ENCODE measurements at regions not wholly inside any gene's neighbourhood (a gene's known extent, or its start where the extent isn't known, plus 50 kb on each side); places are given as distances from the start of the nearest gene placed in this dataset.

DNA sequence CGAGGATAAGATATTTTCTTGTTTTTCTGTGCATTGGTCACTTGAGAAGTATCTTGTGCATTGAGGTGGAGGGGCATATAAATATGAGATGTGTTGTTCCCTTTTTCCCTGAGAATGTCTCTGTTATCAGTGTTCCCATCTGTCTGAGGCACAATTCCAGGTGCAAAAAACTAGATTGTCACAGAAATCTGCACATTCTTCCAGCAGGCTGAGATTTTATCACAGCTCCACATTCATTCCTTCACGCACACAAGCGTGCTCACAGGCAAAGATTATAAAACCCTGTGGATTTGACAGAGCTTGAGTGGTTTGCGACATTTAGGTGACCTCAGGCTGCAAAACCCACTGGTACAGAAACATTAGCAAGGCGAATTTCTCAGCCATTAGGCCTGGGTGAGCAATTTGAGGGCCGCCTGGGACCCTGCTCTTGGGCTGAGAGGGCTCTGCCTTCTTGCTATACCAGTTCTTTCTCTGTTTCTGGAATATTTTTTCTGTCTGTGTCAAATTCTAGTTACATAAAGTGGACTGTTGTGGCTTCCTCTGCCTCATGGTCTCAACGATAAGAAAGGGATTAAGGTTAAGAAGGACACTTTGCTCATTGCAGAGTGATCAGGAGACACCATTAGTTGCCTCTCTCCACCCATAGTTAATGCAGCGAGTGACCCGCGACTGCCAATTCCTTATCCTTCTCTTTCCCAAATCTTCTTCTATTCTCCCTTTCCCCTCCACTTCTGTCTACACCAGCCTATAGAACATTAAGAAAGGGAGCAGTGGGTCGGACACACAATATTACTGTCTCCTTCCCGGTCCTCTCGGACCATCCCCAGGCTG lies 86.7 kb upstream of the C1QTNF7 start:
- DNase-seq = no peak

DNA sequence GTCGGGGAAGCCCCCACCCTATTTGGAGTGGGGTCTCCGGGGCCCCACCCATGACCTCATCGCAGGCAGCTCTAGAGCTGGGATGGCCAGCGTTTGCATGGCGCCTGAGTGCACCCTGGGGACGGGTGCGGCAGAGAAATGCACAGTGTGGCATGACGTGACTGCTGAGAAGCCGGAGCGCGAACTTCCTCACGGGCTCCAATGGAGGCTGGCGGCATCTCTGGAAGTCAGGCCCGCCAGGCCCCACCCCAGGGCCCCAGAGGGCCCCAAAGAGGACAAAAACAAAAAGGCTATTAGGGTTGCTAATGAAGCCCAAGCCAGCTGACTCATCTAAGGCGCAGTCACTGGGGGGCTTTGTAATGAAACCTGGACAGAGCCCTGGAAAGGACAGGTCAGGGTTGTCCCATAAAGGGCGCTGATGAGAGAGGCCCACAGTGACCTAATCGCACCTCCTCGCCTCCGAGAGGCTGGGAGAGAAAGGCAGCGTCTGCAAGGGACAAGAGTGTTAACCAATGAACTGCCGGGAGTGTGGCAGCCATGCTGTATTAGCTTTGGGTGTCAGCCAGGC lies 86.0 kb upstream of the C1QTNF7 start:
- no peak for DNase-seq

DNA sequence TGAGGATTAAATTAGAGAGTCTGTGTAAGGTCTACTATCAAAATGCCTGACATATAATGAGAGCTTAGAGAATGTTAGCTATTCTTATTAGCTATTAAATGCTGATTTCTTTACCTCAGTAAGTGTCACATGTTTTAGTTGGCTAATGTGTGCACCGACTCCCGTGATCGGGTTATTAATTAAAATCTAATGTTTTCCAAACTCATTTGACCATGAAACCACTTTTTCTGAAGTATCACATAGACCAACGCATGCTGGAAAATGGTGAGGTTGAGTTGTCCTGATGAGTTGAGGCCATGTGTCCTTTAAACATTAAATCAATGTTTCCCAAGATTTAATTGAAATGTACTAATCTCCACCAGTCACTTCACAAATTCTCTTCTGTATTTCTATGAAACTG lies 84.8 kb upstream of the C1QTNF7 start:
- DNase-seq = no peak

DNA sequence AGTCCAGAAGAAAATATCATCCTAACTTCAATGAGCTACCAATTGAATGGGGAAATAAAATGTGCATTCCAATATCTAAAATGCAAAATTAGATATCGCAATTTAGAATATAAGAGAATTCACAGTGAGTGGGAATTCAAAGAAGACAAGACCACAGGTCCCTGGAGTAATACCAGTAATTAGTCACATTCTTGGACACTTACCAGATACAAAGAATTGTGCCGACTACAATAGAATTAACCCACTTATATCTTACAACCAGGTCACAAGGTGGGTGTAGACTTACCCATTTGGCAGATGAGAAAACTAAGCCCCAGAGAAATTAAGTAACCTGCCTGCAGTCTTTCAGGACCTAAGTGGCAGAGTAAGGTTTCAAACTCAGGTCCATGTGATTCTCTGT lies 84.3 kb upstream of the C1QTNF7 start:
- no peak for DNase-seq

DNA sequence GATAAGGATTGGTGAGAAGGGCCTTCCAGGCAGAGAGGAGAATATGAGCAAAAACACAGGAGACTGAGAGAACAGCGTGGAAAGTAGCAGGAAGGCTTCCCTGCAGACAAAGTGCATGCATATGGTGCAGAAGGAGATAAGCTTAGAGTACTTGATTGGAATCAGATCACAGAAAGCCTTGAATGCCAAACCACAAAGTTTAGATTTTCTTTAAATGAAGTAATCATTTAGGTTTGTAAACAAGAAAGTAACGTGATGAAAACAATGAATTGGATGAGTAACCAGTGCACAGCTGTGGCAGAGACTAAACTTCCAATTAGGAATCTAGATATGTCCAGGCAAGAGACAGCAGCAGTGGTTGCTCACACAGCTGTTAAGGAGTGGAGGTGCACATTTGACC lies 83.8 kb upstream of the C1QTNF7 start:
- DNase-seq = no peak

DNA sequence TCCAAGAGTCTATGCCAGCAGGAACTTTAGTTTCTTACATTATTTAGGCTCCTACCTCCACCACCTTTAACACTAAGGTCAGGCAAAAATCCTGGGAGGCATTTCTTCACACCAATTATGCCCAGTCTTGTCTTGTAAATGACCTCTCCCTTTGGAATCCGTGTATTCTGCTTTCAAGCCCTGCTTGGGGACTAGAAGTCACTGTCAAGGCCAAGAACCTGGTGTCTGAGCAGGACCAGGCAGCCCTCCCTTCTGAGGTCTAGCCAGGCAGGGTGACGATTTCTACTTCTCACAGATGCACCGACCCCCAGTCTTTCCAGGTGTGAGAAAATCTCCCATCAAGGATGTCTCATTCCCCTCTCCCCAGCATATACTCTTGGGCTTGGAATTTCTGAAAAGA lies 82.7 kb upstream of the C1QTNF7 start:
- no peak for DNase-seq

DNA sequence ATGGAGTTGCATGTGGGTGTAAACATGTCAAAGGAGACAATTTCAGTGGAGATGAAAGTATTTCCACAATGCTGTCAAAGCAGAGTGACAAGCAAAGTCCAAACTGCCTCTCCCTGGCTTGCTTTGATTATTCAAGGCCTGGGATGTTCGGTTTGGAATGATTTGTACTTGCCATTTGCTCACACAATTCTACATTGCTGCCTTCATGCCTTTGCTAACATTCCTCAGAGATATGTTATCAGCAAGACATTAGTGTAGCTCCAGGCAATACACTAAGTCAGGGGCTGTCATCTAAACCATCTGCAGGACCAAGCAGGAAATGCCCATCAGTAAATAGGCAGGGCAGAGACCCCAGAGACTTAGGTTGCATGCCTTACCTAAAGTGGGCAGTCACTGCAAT lies 79.6 kb upstream of the C1QTNF7 start:
- DNase-seq = no peak

DNA sequence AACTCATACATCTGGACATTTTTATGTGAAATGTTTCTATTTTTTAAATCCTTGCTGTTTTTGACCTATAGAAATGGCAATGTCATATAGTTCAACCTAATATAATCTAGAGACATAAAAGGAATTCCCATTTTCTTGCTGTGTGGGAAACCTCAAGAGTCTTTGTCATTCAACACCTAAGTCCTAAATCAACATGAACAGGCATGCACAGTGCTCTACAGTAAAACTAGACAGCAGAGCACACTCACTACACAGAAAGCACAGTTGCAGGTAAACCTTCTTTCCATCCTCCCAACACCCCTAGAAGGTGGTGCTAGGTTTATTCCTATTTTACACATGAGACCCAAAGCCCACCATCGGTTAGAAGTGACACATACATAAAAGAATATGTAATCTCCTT lies 79.1 kb upstream of the C1QTNF7 start:
- no peak for DNase-seq

DNA sequence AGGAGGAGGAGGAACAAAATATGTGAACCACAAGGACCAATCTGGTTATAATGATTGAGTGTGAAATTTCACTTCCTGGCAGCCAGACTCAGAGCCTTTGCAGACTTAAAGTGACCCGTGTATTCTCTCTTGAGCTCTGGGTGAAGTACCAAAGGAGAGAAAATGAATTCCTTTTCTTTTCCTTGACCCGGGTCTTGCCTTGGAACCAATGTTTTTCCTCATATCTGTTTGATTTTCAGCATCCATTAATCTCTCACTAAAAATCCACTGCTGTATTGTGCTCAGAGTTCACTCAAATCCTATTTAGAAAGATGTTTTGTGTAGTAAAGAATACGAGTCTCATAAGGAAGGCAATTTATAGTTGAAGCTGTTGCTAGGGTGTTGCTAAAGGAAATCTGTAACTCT lies 78.3 kb upstream of the C1QTNF7 start:
- DNase-seq = no peak

DNA sequence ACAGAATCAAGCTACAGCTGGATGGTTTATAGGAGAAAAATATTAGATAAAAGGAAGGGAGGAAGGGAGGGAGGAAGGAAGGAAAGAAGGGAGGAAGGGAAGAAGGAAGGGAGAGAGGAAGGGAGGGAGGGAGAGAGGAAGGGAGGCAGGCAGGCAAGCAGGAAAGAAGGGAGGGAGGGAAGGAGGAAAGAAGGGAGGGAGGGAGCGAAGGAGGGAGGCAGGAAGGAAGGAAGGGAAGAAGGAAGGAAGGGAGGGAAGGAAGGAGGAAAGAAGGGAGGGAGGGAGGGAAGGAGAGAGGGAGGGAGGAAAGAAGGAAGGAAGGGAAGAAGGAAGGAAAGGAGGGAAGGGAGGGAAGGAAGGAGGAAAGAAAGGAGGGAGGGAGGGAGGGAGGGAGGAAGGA lies 77.9 kb upstream of the C1QTNF7 start:
- DNase-seq = no peak

DNA sequence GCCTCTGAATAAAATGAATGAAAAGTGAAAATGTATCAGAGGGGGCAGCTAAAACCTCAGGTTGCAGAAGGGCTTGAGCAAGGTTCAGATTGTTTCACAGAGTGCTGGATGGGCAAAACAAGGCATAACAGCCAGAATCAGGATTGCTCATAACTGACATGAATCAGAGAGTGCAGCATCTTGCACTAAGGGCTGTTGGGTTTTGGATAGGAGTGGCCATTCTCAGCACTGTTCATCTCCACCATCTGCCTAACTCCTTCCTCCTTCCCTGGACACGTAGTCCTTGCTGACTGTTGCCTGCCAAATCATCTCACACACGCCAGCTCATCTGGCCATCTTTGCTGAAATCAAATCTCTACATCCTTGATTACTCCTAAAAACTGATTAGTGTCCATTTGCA lies 75.3 kb upstream of the C1QTNF7 start:
- DNase-seq = no peak

DNA sequence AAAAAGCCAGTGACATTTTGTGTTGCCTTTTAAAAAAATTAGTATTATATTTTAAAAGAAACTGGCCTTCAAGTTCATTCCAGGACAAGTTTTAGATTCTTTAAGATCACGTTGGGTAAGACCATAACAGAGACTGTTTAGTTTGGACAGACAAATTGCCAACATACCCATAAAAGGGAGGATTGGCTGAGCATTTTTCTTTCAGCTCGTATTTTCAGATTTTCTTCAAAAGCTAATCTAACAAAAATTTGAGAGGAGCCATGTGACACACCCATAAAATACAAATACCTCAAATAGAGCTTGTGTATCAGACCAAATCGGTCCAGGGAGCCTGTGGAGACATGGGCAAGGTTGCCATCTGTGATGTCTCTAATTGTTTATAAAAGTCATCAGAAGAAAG lies 74.6 kb upstream of the C1QTNF7 start:
- no peak for DNase-seq

DNA sequence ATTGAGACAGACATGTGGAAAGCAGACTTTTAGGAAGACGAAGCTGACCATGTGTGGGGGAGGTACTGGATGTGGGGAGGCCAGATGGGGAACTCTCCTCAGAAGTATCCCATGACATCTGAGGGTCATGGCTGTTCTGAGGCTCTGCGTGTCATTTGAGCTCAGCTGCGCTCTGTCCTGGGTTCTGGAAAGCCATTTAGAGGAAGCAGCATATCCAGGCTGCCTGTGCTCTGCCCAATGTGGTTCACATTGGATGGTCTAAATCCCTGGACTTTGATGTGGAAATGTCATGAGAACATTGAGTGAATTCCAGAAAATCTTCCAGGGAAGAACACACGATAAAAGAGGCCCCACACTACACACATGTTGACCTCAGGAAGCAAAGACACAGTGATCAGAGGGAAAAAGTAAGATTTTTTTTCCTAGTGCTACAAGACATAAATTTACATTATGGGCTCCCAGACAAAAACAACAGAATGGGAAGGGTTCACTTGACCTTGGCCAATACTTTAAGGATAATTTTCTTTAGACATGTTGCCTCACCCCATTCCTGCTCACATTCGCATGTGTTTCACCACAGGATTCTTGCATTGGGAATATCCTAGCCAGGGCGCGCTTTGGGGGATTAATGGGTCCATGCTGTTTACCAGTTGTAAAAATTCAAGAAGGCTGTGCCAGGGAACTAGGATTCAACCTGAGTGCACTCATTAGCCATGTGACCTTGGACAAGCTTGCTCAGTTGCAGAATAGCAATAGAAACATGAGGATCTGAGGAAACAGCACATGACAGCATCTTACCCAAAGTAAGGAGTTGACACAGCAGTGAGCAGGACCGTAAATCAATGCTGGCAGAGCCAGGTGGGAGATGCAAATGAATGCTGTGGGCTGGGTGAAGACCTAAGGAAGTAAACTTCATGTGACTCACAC lies 73.2 kb upstream of the C1QTNF7 start:
- DNase-seq = no peak

DNA sequence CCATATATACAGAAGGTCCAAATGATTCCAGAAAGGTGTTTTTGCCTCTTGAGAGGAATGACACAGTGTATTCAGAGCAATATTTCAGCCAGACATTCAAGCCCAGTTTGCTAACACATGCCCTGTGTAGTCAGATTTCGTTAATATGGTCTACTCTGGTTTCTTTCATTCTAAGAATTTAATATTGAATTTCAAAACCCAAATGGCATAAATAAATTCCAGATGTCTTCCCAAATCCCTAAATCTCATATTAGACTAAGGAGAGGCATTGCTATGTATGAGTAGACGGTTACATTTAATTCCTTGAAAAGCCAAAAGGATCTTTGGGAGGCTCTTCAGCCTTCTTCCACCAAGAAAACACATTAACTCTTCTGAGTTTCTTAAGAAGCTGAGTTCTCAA lies 66.3 kb upstream of the C1QTNF7 start:
- no peak for DNase-seq

DNA sequence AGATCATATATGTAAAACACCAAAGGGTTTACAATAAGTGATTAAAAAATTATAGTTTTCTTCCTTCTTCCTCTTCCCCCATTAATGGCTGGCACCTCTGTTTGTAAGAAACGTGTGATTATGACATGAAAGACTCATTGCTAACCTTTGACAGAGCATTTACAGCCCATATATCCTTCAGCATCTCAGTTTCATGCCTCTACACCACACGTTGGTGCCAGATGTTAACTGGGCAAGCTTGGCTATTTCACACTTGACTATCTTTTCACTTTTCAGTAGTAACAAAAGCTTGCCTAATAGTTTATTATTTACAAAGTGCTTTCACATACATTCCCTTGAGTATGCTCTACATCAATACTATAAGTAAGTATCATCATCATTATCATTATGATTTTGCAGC lies 65.3 kb upstream of the C1QTNF7 start:
- DNase-seq = no peak

DNA sequence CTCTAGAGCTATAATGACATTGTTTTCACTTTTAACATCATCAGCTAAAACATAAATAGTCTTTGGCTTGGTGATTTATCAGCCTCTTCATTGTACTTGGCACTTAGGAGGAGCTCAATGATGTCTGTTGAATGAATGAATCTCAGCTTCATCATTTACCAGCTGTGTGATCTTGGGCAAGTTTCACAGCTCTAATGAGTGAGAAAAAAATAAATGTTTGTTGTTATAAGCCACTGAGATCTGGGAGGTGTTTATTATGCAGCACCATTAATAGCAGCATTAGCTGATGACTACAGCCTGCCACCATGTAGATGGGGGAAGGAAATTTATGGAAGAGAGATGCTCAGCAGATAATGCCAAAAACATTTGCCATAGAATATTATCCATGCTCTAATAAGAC lies 63.6 kb upstream of the C1QTNF7 start:
- DNase-seq = no peak

DNA sequence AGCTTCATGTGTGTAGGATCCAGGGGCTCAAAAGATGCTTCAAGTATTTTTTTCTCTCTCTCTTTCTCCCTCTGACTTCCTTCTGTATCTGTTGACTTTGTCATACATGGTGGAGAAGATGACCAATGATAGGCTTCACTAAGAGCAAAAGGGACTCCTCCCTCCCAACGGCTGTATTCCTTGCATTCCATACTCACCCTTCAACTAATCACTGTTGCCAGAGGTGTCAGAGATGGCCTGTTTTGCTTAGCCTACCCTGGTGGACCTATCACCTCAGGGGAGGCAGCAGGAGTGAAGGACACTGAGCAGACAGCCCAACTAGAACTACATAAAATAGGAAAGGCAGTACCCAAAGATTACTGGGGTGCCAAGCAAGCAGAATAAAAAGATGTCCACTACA lies 62.2 kb upstream of the C1QTNF7 start:
- no peak for DNase-seq

DNA sequence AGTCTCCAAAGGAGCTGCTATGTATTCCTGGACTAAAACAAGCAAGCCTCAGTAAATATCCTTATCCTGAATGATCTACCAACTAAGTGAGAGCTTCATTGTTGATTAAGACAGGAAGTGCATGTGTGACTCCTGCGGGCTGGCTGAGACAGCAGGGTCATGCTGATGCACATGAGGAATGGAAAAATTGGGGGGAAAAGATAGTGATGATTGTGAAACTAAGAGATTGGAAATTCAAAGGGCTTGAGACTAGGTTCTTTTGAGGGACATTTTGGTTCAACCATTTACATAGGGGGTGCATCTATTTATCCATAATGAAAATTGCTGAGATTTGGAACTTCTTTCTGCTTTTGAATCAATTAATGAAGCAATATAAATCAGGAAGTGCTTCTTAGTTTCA lies 61.1 kb upstream of the C1QTNF7 start:
- DNase-seq = no peak

DNA sequence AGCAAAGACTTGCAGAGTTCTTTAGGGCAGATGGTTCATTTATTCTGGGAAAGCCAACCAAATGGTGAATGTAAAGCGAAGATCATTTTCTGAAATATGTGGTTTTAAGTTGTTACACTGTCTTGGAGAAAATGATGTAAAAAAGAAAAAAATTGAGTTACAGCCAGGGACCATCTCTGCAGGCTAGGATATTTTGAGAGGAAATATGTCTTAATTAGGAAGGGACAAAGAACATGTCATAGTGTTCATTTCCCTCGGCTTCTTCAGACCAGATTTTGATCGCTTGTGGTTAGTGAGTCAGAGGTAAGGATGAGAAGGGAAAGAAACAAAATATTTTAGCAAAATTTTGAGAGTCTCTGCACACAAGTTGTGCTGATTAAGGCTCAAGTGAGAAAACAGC lies 59.0 kb upstream of the C1QTNF7 start:
- no peak for DNase-seq

DNA sequence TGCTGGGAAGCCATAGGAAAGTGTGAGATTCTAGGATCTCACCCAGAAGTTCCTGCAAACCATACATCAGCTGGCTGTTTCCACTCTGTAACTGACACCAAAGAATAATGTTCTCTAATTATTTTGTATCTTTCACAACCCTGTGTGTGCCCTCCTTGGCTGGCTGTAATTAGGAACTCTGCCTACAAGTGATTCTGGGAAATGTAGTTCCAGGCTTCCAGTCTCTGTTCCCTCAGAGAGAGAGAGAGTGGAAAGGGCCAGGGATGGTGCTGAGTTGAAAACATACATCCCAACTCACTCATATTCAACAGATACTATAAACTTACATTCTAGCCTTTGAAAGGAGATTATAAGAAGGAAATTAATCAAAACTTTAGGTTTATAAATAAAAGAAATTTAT lies 57.5 kb upstream of the C1QTNF7 start:
- no peak for DNase-seq

DNA sequence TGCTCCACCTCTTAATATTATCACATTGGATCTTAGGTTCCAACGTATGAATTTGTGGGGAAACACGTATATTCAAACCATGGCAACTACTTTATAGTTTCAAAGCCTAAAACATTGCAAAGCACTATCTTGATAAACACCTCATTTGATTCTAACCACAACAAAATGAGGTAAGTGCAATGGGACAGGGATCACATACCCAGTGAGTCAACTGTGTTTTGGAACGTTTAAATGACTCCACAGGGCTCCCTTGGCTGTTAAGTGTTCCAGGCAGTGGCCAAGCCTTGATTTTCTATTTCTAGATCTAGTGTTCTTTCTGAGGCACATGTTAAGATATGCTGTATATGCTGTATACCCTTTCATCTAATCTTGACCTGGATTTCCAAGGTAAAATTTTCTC lies 54.5 kb upstream of the C1QTNF7 start:
- DNase-seq = no peak

DNA sequence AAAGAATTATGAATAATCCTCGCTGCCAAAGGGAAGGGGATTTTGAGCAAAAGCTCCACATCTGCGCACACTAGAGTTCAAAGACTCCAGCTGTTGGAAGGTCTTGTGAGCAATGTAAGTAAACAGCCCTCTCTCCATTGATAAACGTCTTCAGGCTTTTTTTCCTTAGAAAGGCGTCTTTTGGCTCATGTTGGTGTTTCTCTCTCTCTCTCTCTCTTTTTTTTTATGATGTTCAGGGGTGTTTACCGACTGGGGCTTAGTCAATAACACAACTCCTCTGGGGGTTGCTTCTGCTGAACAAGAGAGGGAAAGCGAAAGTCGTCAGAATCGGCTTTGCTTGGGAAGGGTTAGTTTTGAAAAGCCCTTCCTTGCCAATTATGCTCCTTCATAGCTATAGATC lies 53.2 kb upstream of the C1QTNF7 start:
- no peak for DNase-seq

DNA sequence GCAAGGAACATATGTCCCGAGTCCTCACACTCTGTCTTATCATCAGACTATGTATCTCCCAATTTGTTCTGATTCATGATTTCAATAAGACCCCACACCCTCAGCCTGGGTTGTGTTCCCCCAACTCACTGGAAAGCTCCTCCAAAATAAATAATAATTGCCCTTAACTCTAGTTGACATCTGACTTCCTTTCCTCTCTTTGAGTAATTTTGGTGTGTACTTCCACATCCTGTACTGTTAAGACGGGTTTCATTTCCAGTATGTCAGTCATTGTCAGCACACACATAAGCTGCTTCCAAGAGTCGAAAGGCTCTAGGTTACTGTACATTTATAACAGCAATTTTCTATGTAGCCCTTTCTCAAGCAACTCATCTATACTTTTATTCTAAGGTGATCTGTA lies 52.2 kb upstream of the C1QTNF7 start:
- DNase-seq = no peak

DNA sequence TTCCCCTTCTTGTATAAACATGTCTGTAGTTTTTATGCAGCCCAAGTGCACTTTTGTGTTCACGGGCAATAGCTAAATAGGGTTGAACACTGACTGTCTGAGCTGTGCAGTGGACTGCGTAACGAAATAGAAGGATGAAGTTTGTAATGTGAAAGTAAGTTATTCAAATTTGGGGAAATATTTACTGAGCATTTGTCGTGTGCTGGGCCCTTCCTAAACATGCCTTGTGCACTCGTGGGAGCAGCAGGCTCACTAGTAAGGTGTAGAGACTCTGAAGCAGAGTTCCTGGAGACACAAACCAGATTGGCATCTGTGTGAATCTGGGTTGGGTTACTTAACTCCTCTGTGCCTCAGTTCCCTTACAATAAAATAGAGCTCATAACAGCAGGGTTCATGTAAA lies 51.7 kb upstream of the C1QTNF7 start:
- no peak for DNase-seq

All from NCI-H146 (cell line).